ENCODE measurements at regions not wholly inside any gene's neighbourhood (a gene's known extent, or its start where the extent isn't known, plus 50 kb on each side); places are given as distances from the start of the nearest gene placed in this dataset.

DNA sequence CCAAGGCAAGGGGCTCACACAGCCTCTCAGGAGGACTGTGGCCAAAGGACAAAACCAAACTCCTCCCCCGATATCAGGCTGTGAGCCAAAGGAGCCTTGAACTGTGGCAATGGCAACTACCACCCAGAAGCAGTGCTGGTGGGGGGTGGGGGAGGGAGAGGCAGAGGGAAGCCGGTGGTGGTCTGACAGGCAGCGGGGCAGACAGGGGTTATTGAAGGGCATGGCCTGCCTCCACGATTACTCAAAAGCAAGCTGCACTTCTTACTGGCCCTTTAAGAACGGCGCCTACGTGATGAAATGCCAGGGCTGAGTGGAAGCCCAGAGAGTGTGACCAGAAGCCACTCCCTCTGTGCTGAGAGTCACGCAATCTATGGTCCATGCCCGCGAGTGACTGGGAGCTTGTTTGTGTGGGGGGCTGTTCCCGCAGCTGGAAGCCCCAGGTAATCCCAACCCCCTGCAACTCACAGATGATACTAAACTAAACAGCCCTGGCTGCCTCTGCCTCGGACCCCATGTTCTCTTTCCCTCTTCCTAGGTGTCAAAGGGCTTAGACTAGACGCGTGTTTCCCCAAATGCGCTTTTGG is 128.2 kb upstream of the CXCR4 start:
- Histone ChIP-seq H3K27me3 (ENCODE audit: control insufficient read depth, insufficient read depth, low read length) (no peaks in the 10 kb centered on the region), H3K27ac (ENCODE audit: insufficient read depth, low read length) (no peak overlapping the region), H4K20me1 (ENCODE audit: control insufficient read depth, extremely low read depth, insufficient read depth, low read length) (no peaks in the 10 kb centered on the region), H3K9ac (ENCODE audit: insufficient read depth, low read length) (no peak overlapping the region), H3K4me3 (replicated peaks in 1 of 4; ENCODE audit: control extremely low read depth in 1 of 4, insufficient read depth in 1 of 4, low read depth in 3 of 4, low read length in 4 of 4) (no peak overlapping the region), H3K4me1 (ENCODE audit: control insufficient read depth, extremely low read depth, insufficient read depth, low read length) (no peaks in the 10 kb centered on the region), H3K4me2 (ENCODE audit: extremely low read depth, insufficient read depth, low read length) (no peak overlapping the region), H3K79me2 (ENCODE audit: control insufficient read depth, insufficient read depth, low read length) (no peaks in the 10 kb centered on the region), H3K9me3 (ENCODE audit: control insufficient read depth, insufficient read depth, low read depth, low read length) (no peaks in the 10 kb centered on the region), H3K36me3 (ENCODE audit: control insufficient read depth, insufficient read depth, low read length) (no peaks in the 10 kb centered on the region), H2AFZ (ENCODE audit: low read length) (no peak overlapping the region)
- peak; percentile 48 to 62 for DNase-seq (ENCODE audit: low read depth in 2 of 2)
- TF ChIP-seq, protein P1, sequence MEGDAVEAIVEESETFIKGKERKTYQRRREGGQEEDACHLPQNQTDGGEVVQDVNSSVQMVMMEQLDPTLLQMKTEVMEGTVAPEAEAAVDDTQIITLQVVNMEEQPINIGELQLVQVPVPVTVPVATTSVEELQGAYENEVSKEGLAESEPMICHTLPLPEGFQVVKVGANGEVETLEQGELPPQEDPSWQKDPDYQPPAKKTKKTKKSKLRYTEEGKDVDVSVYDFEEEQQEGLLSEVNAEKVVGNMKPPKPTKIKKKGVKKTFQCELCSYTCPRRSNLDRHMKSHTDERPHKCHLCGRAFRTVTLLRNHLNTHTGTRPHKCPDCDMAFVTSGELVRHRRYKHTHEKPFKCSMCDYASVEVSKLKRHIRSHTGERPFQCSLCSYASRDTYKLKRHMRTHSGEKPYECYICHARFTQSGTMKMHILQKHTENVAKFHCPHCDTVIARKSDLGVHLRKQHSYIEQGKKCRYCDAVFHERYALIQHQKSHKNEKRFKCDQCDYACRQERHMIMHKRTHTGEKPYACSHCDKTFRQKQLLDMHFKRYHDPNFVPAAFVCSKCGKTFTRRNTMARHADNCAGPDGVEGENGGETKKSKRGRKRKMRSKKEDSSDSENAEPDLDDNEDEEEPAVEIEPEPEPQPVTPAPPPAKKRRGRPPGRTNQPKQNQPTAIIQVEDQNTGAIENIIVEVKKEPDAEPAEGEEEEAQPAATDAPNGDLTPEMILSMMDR (conservative IDR thresholded peaks at IDR 0.05 in 1 of 2, IDR thresholded peaks at IDR 0.05 in 1 of 2; ENCODE audit: low read depth in 1 of 2, low read length in 2 of 2), result no peak
- no peak for TF ChIP-seq EZH2 (IDR thresholded peaks at IDR 0.05; ENCODE audit: low read length, missing control alignments)

DNA sequence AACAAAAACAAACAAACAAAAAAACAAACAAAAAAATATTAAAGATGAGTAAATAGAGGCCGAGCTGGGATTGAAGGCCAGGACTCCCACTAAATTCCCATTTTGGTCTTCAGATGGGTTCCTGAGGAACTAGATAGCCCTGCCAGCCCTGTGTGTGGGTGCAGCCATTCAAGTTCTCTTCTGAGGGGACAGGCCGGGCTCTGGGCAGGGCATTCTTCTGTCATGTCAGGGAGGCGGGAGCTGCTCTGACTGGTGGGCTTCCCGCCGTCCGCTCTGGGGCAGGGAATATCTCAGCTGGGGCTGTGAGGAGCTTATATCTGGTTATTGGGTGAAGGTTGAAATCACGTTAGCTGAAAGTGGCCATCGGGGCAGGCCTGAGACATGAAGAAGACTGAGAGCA is 127.3 kb upstream of the CXCR4 start:
- H3K4me3 ChIP-seq (replicated peaks in 1 of 4; ENCODE audit: control extremely low read depth in 1 of 4, insufficient read depth in 1 of 4, low read depth in 3 of 4, low read length in 4 of 4), result no peak overlapping the region
- DNase-seq (ENCODE audit: low read depth in 2 of 2), result no peak
- H3K79me2 ChIP-seq (ENCODE audit: control insufficient read depth, insufficient read depth, low read length), result no peaks in the 10 kb centered on the region
- no peak overlapping the region for H3K27ac ChIP-seq (ENCODE audit: insufficient read depth, low read length)
- TF ChIP-seq EZH2 (IDR thresholded peaks at IDR 0.05; ENCODE audit: low read length, missing control alignments), result no peak
- TF ChIP-seq, protein P1 (conservative IDR thresholded peaks at IDR 0.05 in 1 of 2, IDR thresholded peaks at IDR 0.05 in 1 of 2; ENCODE audit: low read depth in 1 of 2, low read length in 2 of 2), result no peak
- H3K27me3 ChIP-seq (ENCODE audit: control insufficient read depth, insufficient read depth, low read length), result no peaks in the 10 kb centered on the region
- H3K9ac ChIP-seq (ENCODE audit: insufficient read depth, low read length), result no peak overlapping the region
- H3K36me3 ChIP-seq (ENCODE audit: control insufficient read depth, insufficient read depth, low read length), result no peaks in the 10 kb centered on the region
- H4K20me1 ChIP-seq (ENCODE audit: control insufficient read depth, extremely low read depth, insufficient read depth, low read length), result no peaks in the 10 kb centered on the region
- no peak overlapping the region for H3K4me2 ChIP-seq (ENCODE audit: extremely low read depth, insufficient read depth, low read length)
- no peaks in the 10 kb centered on the region for H3K4me1 ChIP-seq (ENCODE audit: control insufficient read depth, extremely low read depth, insufficient read depth, low read length)
- no peaks in the 10 kb centered on the region for H3K9me3 ChIP-seq (ENCODE audit: control insufficient read depth, insufficient read depth, low read depth, low read length)
- H2AFZ ChIP-seq (ENCODE audit: low read length), result no peak overlapping the region

DNA sequence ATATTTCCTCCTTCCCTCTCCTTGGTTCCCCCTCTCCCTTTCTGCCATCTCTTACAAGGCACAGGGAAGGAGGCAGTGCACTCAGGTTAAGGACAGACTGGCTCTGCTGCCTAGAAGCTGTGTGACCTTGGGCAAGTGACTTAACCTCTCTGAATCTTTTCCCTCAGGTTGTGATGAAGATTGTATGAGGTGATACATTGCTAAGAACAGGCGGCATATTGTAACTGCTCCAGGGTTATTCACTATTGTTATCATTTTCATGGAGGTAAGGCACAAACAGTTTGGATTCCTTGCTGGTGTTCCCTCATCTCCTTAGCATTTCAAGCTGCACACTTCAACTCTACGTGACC is 126.6 kb upstream of the CXCR4 start:
- Histone ChIP-seq H3K4me3 (replicated peaks in 1 of 4; ENCODE audit: control extremely low read depth in 1 of 4, insufficient read depth in 1 of 4, low read depth in 3 of 4, low read length in 4 of 4) (no peak overlapping the region), H3K36me3 (ENCODE audit: control insufficient read depth, insufficient read depth, low read length) (no peaks in the 10 kb centered on the region), H2AFZ (ENCODE audit: low read length) (no peak overlapping the region), H4K20me1 (ENCODE audit: control insufficient read depth, extremely low read depth, insufficient read depth, low read length) (no peaks in the 10 kb centered on the region), H3K9me3 (ENCODE audit: control insufficient read depth, insufficient read depth, low read depth, low read length) (no peaks in the 10 kb centered on the region), H3K9ac (ENCODE audit: insufficient read depth, low read length) (no peak overlapping the region), H3K79me2 (ENCODE audit: control insufficient read depth, insufficient read depth, low read length) (no peaks in the 10 kb centered on the region), H3K4me2 (ENCODE audit: extremely low read depth, insufficient read depth, low read length) (no peak overlapping the region), H3K27ac (ENCODE audit: insufficient read depth, low read length) (no peak overlapping the region), H3K27me3 (ENCODE audit: control insufficient read depth, insufficient read depth, low read length) (no peaks in the 10 kb centered on the region), H3K4me1 (ENCODE audit: control insufficient read depth, extremely low read depth, insufficient read depth, low read length) (no peaks in the 10 kb centered on the region)
- TF ChIP-seq, protein P1 (conservative IDR thresholded peaks at IDR 0.05 in 1 of 2, IDR thresholded peaks at IDR 0.05 in 1 of 2; ENCODE audit: low read depth in 1 of 2, low read length in 2 of 2), result no peak
- no peak for TF ChIP-seq EZH2 (IDR thresholded peaks at IDR 0.05; ENCODE audit: low read length, missing control alignments)
- DNase-seq (ENCODE audit: low read depth in 2 of 2), result no peak
